Loucy (cell line): ENCODE measurements at regions not wholly inside any gene's neighbourhood (a gene's known extent, or its start where the extent isn't known, plus 50 kb on each side); places are given as distances from the start of the nearest gene placed in this dataset.

ENCODE experiments used
- H2AFZ ChIP-seq: fragments of 200-600 bp; sonication (generic); 2 replicates; pipeline ENCODE4 v1.6.0; 2016; ENCODE audit warnings: antibody characterized with exemption, mild to moderate bottlenecking, low read length, moderate library complexity
- H3F3A ChIP-seq: fragments of 200-600 bp; 2 replicates; pipeline ENCODE4 v1.6.0; 2016; ENCODE audit warnings: antibody characterized with exemption, low read depth, mild to moderate bottlenecking
- H3K27me3 ChIP-seq: fragments of 200-600 bp; sonication (generic); 2 replicates; pipeline ENCODE4 v1.6.1; 2014; ENCODE audit warnings: low read length, mild to moderate bottlenecking; ENCODE audit not compliant: insufficient read depth, poor library complexity, severe bottlenecking
- H3K36me3 ChIP-seq: fragments of 200-600 bp; sonication (generic); 2 replicates; pipeline ENCODE4 v1.6.1; 2016; ENCODE audit warnings: low read length; ENCODE audit not compliant: insufficient read depth
- H3K4me1 ChIP-seq: fragments of 200-600 bp; sonication (generic); 2 replicates; pipeline ENCODE4 v1.5.1; 2014; ENCODE audit warnings: low read length, mild to moderate bottlenecking; ENCODE audit not compliant: insufficient read depth, poor library complexity, severe bottlenecking
- H3K4me2 ChIP-seq: fragments of 200-600 bp; sonication (generic); 2 replicates; pipeline ENCODE4 v1.6.0; 2014; ENCODE audit warnings: antibody characterized with exemption, low read length, low read depth, mild to moderate bottlenecking; ENCODE audit not compliant: poor library complexity, severe bottlenecking
- H3K4me3 ChIP-seq: fragments of 200-600 bp; sonication (generic); 2 replicates; pipeline ENCODE4 v1.5.1; 2014; ENCODE audit warnings: low read length, mild to moderate bottlenecking, mixed read lengths; ENCODE audit not compliant: poor library complexity, severe bottlenecking
- H3K79me2 ChIP-seq: fragments of 200-600 bp; sonication (generic); 2 replicates; pipeline ENCODE4 v1.6.1; 2014; ENCODE audit warnings: low read length; ENCODE audit not compliant: insufficient read depth
- H3K9ac ChIP-seq: fragments of 200-600 bp; sonication (generic); 2 replicates; pipeline ENCODE4 v1.6.0; 2014; ENCODE audit warnings: mild to moderate bottlenecking, low read depth, low read length, moderate library complexity; ENCODE audit not compliant: poor library complexity, severe bottlenecking
- H3K9me2 ChIP-seq: fragments of 200-600 bp; sonication (generic); replicated peaks from 2 replicates; pipeline ENCODE4 v1.6.1; 2016; ENCODE audit warnings: low read depth, low read length, mixed read lengths
- H3K9me3 ChIP-seq: fragments of 200-600 bp; sonication (generic); 2 replicates; pipeline ENCODE4 v1.6.1; 2014; ENCODE audit warnings: mild to moderate bottlenecking, antibody characterized with exemption, low read length, low read depth; ENCODE audit not compliant: insufficient read depth
- H4K20me1 ChIP-seq: fragments of 200-600 bp; sonication (generic); 2 replicates; pipeline ENCODE4 v1.6.0; 2014; ENCODE audit warnings: antibody characterized with exemption, low read length, mild to moderate bottlenecking; ENCODE audit not compliant: insufficient read depth, poor library complexity, severe bottlenecking
- CTCF ChIP-seq: fragments of 200-600 bp; sonication (generic); conservative IDR thresholded peaks from 2 replicates; pipeline ENCODE4 v1.5.1; 2014; ENCODE audit warnings: mild to moderate bottlenecking, antibody characterized with exemption, low read length
- EZH2phosphoT487 ChIP-seq: fragments of 200-600 bp; IDR thresholded peaks from 2 replicates; pipeline ENCODE4 v1.6.1; 2018; ENCODE audit warnings: antibody characterized with exemption, mild to moderate bottlenecking, moderate library complexity, borderline replicate concordance

DNA sequence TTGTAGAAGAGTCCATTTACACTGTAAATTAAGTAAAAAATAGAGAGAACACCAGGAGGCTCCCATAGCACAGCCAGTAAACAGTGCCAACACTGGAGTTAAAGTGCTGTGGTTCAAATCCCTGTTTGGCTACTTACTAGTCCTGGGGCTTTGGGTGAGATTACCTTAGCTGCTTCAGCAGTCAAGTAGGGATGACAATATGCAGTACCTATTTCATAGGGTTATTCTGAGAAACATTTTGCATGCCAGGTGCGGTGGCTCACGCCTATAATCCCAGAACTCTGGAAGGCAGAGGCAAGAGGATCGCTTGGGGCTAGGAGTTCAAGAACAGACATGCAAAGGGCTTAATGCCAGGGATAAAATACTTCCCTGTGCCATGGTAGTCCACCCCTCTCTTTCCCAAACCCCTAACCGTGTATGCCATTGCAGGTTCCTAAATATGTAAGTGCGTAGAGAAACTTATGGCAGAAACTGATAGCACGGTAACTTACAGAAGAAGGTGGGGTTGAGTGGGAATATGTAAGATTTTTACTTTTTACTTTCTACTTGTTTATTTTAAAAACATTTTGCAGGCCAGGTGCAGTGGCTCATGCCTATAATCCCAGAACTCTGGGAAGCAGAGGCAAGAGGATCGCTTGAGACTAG lies 86.4 kb upstream of the PICALM start:
- TF ChIP-seq EZH2phosphoT487 (no peak), CTCF (no peak)
- H3K4me1 ChIP-seq = peaks cover 49% of the 10 kb centered on the region
- H3K79me2 ChIP-seq = no peaks in the 10 kb centered on the region
- no peaks in the 10 kb centered on the region for H4K20me1 ChIP-seq
- H3K27me3 ChIP-seq = no peaks in the 10 kb centered on the region
- H3F3A ChIP-seq = 0 out of 2 replicates have a peak, but pooled peaks cover 7% of the 10 kb centered on the region
- H3K36me3 ChIP-seq = no peaks in the 10 kb centered on the region
- no peaks in the 10 kb centered on the region for H3K9me3 ChIP-seq
- no peak overlapping the region for H2AFZ ChIP-seq
- H3K9me2 ChIP-seq = no peaks in the 10 kb centered on the region
- no peak overlapping the region for H3K9ac ChIP-seq
- H3K4me2 ChIP-seq = no peak overlapping the region
- no peak overlapping the region for H3K4me3 ChIP-seq

GRCh38 chr11:86153439-86153838 lies 84.6 kb upstream of the PICALM start:
- Histone ChIP-seq H3K9me3 (no peaks in the 10 kb centered on the region), H4K20me1 (no peaks in the 10 kb centered on the region), H2AFZ (no peak overlapping the region), H3K79me2 (no peaks in the 10 kb centered on the region), H3K9ac (no peak overlapping the region), H3K36me3 (no peaks in the 10 kb centered on the region), H3K4me2 (no peak overlapping the region), H3F3A (0 out of 2 replicates have a peak, but pooled peaks cover 7% of the 10 kb centered on the region), H3K9me2 (no peaks in the 10 kb centered on the region), H3K4me1 (peaks cover 36% of the 10 kb centered on the region), H3K4me3 (no peak overlapping the region), H3K27me3 (no peaks in the 10 kb centered on the region)
- TF ChIP-seq EZH2phosphoT487 = no peak
- TF ChIP-seq CTCF = no peak

DNA sequence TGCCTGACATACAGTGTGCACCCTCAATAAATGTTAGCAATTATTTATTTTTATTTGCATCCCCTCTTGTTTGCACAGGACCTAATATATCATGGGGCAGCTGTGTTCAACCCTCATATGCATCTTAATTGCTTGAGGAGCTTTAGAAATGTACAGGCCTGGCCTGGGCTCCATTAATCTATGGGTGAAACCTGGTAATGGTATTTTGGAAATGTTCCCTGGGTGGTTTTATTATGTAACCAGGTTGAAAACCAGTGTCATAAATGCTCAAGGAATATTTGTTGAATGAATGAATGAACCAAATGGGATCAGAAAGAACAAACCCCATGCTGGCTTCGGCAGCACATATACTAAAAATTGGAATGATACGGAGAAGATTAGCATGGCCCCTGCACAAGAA lies 84.0 kb upstream of the PICALM start:
- Histone ChIP-seq H3K4me1 (peaks cover 33% of the 10 kb centered on the region), H3K9me3 (no peaks in the 10 kb centered on the region), H2AFZ (no peak overlapping the region), H3K36me3 (no peaks in the 10 kb centered on the region), H3F3A (0 out of 2 replicates have a peak, but pooled peaks cover 7% of the 10 kb centered on the region), H3K4me2 (peak overlapping the region; percentile 72), H3K9me2 (no peaks in the 10 kb centered on the region), H3K4me3 (no peak overlapping the region), H4K20me1 (no peaks in the 10 kb centered on the region), H3K79me2 (no peaks in the 10 kb centered on the region), H3K9ac (peak overlapping the region; percentile 43), H3K27me3 (no peaks in the 10 kb centered on the region)
- TF ChIP-seq CTCF (no peak), EZH2phosphoT487 (no peak)
